Left forelimb (tissue), 1 donor: ENCODE measurements at regions not wholly inside any gene's neighbourhood (a gene's known extent, or its start where the extent isn't known, plus 50 kb on each side); places are given as distances from the start of the nearest gene placed in this dataset.

ENCODE experiments used
- DNase-seq: peaks from one replicate; pipeline ENCODE4 v3.0.0-alpha.2; 2018; ENCODE audit warnings: low spot score

GRCh38 chr3:74564560-74564959 lies 49.9 kb downstream of the CNTN3 start:
- DNase-seq: no peak

- DNase-seq: no peak
Observed at GRCh38 chr3:74562558-74563269, 51.7 kb downstream of the CNTN3 start.

GRCh38 chr3:74561881-74562280 lies 52.6 kb downstream of the CNTN3 start:
- DNase-seq: no peak

GRCh38 chr3:74559261-74559660 lies 55.2 kb downstream of the CNTN3 start:
- no peak for DNase-seq

- no peak for DNase-seq
Observed at GRCh38 chr3:74550686-74551085, 63.8 kb downstream of the CNTN3 start.

GRCh38 chr3:74546426-74546825 lies 68.0 kb downstream of the CNTN3 start:
- no peak for DNase-seq

- DNase-seq: no peak
Observed at GRCh38 chr3:74542441-74542840, 72.0 kb downstream of the CNTN3 start.

GRCh38 chr3:74539876-74540275 lies 74.6 kb downstream of the CNTN3 start:
- no peak for DNase-seq

- DNase-seq: no peak
Observed at GRCh38 chr3:74538669-74539068, 75.8 kb downstream of the CNTN3 start.

- no peak for DNase-seq
Observed at GRCh38 chr3:74537857-74538256, 76.6 kb downstream of the CNTN3 start.

GRCh38 chr3:74537164-74537563 lies 77.3 kb downstream of the CNTN3 start:
- peak; percentile 68 for DNase-seq

- no peak for DNase-seq
Observed at GRCh38 chr3:74535281-74535680, 79.2 kb downstream of the CNTN3 start.

GRCh38 chr3:74534611-74535010 lies 79.8 kb downstream of the CNTN3 start:
- no peak for DNase-seq

- DNase-seq: no peak
Observed at GRCh38 chr3:74532446-74532845, 82.0 kb downstream of the CNTN3 start.

GRCh38 chr3:74531491-74531890 lies 83.0 kb downstream of the CNTN3 start:
- DNase-seq: no peak

GRCh38 chr3:74529145-74529544 lies 85.3 kb downstream of the CNTN3 start:
- DNase-seq: no peak

GRCh38 chr3:74527566-74527965 lies 86.9 kb downstream of the CNTN3 start:
- no peak for DNase-seq

- DNase-seq: no peak
Observed at GRCh38 chr3:74523811-74524210, 90.6 kb downstream of the CNTN3 start.

- DNase-seq: no peak
Observed at GRCh38 chr3:74520895-74521294, 93.6 kb downstream of the CNTN3 start.

- no peak for DNase-seq
Observed at GRCh38 chr3:74518610-74519009, 95.8 kb downstream of the CNTN3 start.

- no peak for DNase-seq
Observed at GRCh38 chr3:74516019-74516418, 98.4 kb downstream of the CNTN3 start.

- DNase-seq: no peak
Observed at GRCh38 chr3:74515451-74515850, 99.0 kb downstream of the CNTN3 start.

- DNase-seq: no peak
Observed at GRCh38 chr3:74511078-74511477, 103.4 kb downstream of the CNTN3 start.

- no peak for DNase-seq
Observed at GRCh38 chr3:74510261-74510818, 104.1 kb downstream of the CNTN3 start.
